ENCODE measurements at regions not wholly inside any gene's neighbourhood (a gene's known extent, or its start where the extent isn't known, plus 50 kb on each side); places are given as distances from the start of the nearest gene placed in this dataset.
"Not testable (repeated sequence)": the region's sequence is repeated elsewhere in the genome, so short reads cannot be mapped to it uniquely, and the experiment has no call there.

- ATAC-seq (ENCODE audit: low FRiP score) (no peak), DNase-seq (no peak)
- WGBS, 2 donors, result 95 to 97% methylated on average over 3 of the region's 3 CpGs
- no peak overlapping the region for H3K4me3 ChIP-seq (ENCODE audit: low read length in 2 of 2)
- intact Hi-C loops (cut with DNase I), result no loop called here
- no peaks in the 10 kb centered on the region for H3K27me3 ChIP-seq (ENCODE audit: control insufficient read depth in 1 of 2, insufficient read depth in 2 of 2, low read length in 1 of 2)
- peaks cover 2% of the 10 kb centered on the region for H3K9me3 ChIP-seq (ENCODE audit: control insufficient read depth, low read length)
- no peaks in the 10 kb centered on the region for H3K36me3 ChIP-seq (ENCODE audit: control insufficient read depth in 1 of 2, insufficient read depth in 2 of 2, low read length in 1 of 2)
- no peak overlapping the region for H3K27ac ChIP-seq (ENCODE audit: low read depth in 1 of 2, low read length in 2 of 2)
- no peaks in the 10 kb centered on the region for H3K4me1 ChIP-seq (ENCODE audit: control insufficient read depth in 1 of 2, insufficient read depth in 2 of 2, low read length in 2 of 2)
Measured at GRCh38 chr3:163518065-163518464, 1560.2 kb downstream of the SI start.

GRCh38 chr3:163513149-163513657, 1565.1 kb downstream of the SI start:
- H3K4me3 ChIP-seq (ENCODE audit: low read length in 2 of 2), result no peak overlapping the region
- no peak for DNase-seq
- no peak for ATAC-seq (ENCODE audit: low FRiP score)
- H3K36me3 ChIP-seq (ENCODE audit: control insufficient read depth in 1 of 2, insufficient read depth in 2 of 2, low read length in 1 of 2), result no peaks in the 10 kb centered on the region
- intact Hi-C loops (cut with DNase I), result no loop called here
- no peak overlapping the region for H3K27ac ChIP-seq (ENCODE audit: low read depth in 1 of 2, low read length in 2 of 2)
- H3K27me3 ChIP-seq (ENCODE audit: control insufficient read depth in 1 of 2, insufficient read depth in 2 of 2, low read length in 1 of 2), result no peaks in the 10 kb centered on the region
- no peaks in the 10 kb centered on the region for H3K9me3 ChIP-seq (ENCODE audit: control insufficient read depth, low read length)
- H3K4me1 ChIP-seq (ENCODE audit: control insufficient read depth in 1 of 2, insufficient read depth in 2 of 2, low read length in 2 of 2), result no peaks in the 10 kb centered on the region
- WGBS, 2 donors, result 45% methylated on average over 2 of the region's 2 CpGs

GRCh38 chr3:163508206-163508605, 1570.1 kb downstream of the SI start:
- no peak for ATAC-seq (ENCODE audit: low FRiP score)
- Histone ChIP-seq H3K9me3 (ENCODE audit: control insufficient read depth, low read length) (no peaks in the 10 kb centered on the region), H3K27me3 (ENCODE audit: control insufficient read depth in 1 of 2, insufficient read depth in 2 of 2, low read length in 1 of 2) (no peaks in the 10 kb centered on the region), H3K36me3 (ENCODE audit: control insufficient read depth in 1 of 2, insufficient read depth in 2 of 2, low read length in 1 of 2) (no peaks in the 10 kb centered on the region), H3K4me1 (ENCODE audit: control insufficient read depth in 1 of 2, insufficient read depth in 2 of 2, low read length in 2 of 2) (no peaks in the 10 kb centered on the region), H3K27ac (ENCODE audit: low read depth in 1 of 2, low read length in 2 of 2) (no peak overlapping the region), H3K4me3 (ENCODE audit: low read length in 2 of 2) (no peak overlapping the region)
- intact Hi-C loops (cut with DNase I), result no loop called here
- no peak for DNase-seq
- 59 to 67% methylated on average over 2 of the region's 2 CpGs for WGBS, 2 donors

GRCh38 chr3:163504974-163505373, 1573.3 kb downstream of the SI start:
- Histone ChIP-seq H3K27ac (ENCODE audit: low read depth in 1 of 2, low read length in 2 of 2) (no peak overlapping the region), H3K4me3 (ENCODE audit: low read length in 2 of 2) (no peak overlapping the region), H3K9me3 (ENCODE audit: control insufficient read depth, low read length) (no peaks in the 10 kb centered on the region), H3K27me3 (ENCODE audit: control insufficient read depth in 1 of 2, insufficient read depth in 2 of 2, low read length in 1 of 2) (no peaks in the 10 kb centered on the region), H3K36me3 (ENCODE audit: control insufficient read depth in 1 of 2, insufficient read depth in 2 of 2, low read length in 1 of 2) (no peaks in the 10 kb centered on the region), H3K4me1 (ENCODE audit: control insufficient read depth in 1 of 2, insufficient read depth in 2 of 2, low read length in 2 of 2) (no peaks in the 10 kb centered on the region)
- no peak for DNase-seq
- intact Hi-C loops (cut with DNase I), result no loop called here
- ATAC-seq (ENCODE audit: low FRiP score), result no peak

GRCh38 chr3:163499736-163500219, 1578.5 kb downstream of the SI start:
- H3K27me3 ChIP-seq (ENCODE audit: control insufficient read depth in 1 of 2, insufficient read depth in 2 of 2, low read length in 1 of 2); H3K4me1 ChIP-seq (ENCODE audit: control insufficient read depth in 1 of 2, insufficient read depth in 2 of 2, low read length in 2 of 2); ATAC-seq (ENCODE audit: low FRiP score); H3K9me3 ChIP-seq (ENCODE audit: control insufficient read depth, low read length); H3K4me3 ChIP-seq (ENCODE audit: low read length in 2 of 2); intact Hi-C loops (cut with DNase I); H3K36me3 ChIP-seq (ENCODE audit: control insufficient read depth in 1 of 2, insufficient read depth in 2 of 2, low read length in 1 of 2); H3K27ac ChIP-seq (ENCODE audit: low read depth in 1 of 2, low read length in 2 of 2); DNase-seq: not testable (repeated sequence)
- WGBS, 2 donors, result 93 to 95% methylated on average over 11 of the region's 11 CpGs

- H3K9me3 ChIP-seq (ENCODE audit: control insufficient read depth, low read length); ATAC-seq (ENCODE audit: low FRiP score); H3K4me3 ChIP-seq (ENCODE audit: low read length in 2 of 2); H3K4me1 ChIP-seq (ENCODE audit: control insufficient read depth in 1 of 2, insufficient read depth in 2 of 2, low read length in 2 of 2); H3K27me3 ChIP-seq (ENCODE audit: control insufficient read depth in 1 of 2, insufficient read depth in 2 of 2, low read length in 1 of 2); H3K27ac ChIP-seq (ENCODE audit: low read depth in 1 of 2, low read length in 2 of 2); intact Hi-C loops (cut with DNase I); DNase-seq; H3K36me3 ChIP-seq (ENCODE audit: control insufficient read depth in 1 of 2, insufficient read depth in 2 of 2, low read length in 1 of 2): not testable (repeated sequence)
- 95% methylated on average over 41 to 47 of the region's 47 CpGs for WGBS, 2 donors
Measured at GRCh38 chr3:163498842-163499735, 1579.2 kb downstream of the SI start.

GRCh38 chr3:163491714-163492113, 1586.6 kb downstream of the SI start:
- DNase-seq, result no peak
- Histone ChIP-seq H3K27ac (ENCODE audit: low read depth in 1 of 2, low read length in 2 of 2) (no peak overlapping the region), H3K27me3 (ENCODE audit: control insufficient read depth in 1 of 2, insufficient read depth in 2 of 2, low read length in 1 of 2) (no peaks in the 10 kb centered on the region), H3K4me3 (ENCODE audit: low read length in 2 of 2) (no peak overlapping the region), H3K9me3 (ENCODE audit: control insufficient read depth, low read length) (no peaks in the 10 kb centered on the region), H3K36me3 (ENCODE audit: control insufficient read depth in 1 of 2, insufficient read depth in 2 of 2, low read length in 1 of 2) (no peaks in the 10 kb centered on the region), H3K4me1 (ENCODE audit: control insufficient read depth in 1 of 2, insufficient read depth in 2 of 2, low read length in 2 of 2) (no peaks in the 10 kb centered on the region)
- 54 to 67% methylated on average over 1 of the region's 1 CpG for WGBS, 2 donors
- no peak for ATAC-seq (ENCODE audit: low FRiP score)
- intact Hi-C loops (cut with DNase I), result loop anchor here in 1 of 2 donors (5.0 kb wide), 1 partner anchor 434 kb away; no protein-coding TSS in a partner anchor

- intact Hi-C loops (cut with DNase I), result loop anchor here in 1 of 2 donors (5.0 kb wide), 1 partner anchor 433 kb away; no protein-coding TSS in a partner anchor
- DNase-seq (peak in 1 of 2 donors; percentile 38), ATAC-seq (ENCODE audit: low FRiP score) (no peak)
- Histone ChIP-seq H3K4me1 (ENCODE audit: control insufficient read depth in 1 of 2, insufficient read depth in 2 of 2, low read length in 2 of 2) (no peaks in the 10 kb centered on the region), H3K4me3 (ENCODE audit: low read length in 2 of 2) (no peak overlapping the region), H3K9me3 (ENCODE audit: control insufficient read depth, low read length) (no peaks in the 10 kb centered on the region), H3K36me3 (ENCODE audit: control insufficient read depth in 1 of 2, insufficient read depth in 2 of 2, low read length in 1 of 2) (no peaks in the 10 kb centered on the region), H3K27me3 (ENCODE audit: control insufficient read depth in 1 of 2, insufficient read depth in 2 of 2, low read length in 1 of 2) (no peaks in the 10 kb centered on the region), H3K27ac (ENCODE audit: low read depth in 1 of 2, low read length in 2 of 2) (no peak overlapping the region)
- 99 to 100% methylated on average over 1 of the region's 1 CpG for WGBS, 2 donors
Measured at GRCh38 chr3:163490119-163490518, 1588.2 kb downstream of the SI start.

GRCh38 chr3:163482695-163483094, 1595.6 kb downstream of the SI start:
- H3K4me1 ChIP-seq (ENCODE audit: control insufficient read depth in 1 of 2, insufficient read depth in 2 of 2, low read length in 2 of 2), result no peaks in the 10 kb centered on the region
- H3K27me3 ChIP-seq (ENCODE audit: control insufficient read depth in 1 of 2, insufficient read depth in 2 of 2, low read length in 1 of 2), result no peaks in the 10 kb centered on the region
- H3K4me3 ChIP-seq (ENCODE audit: low read length in 2 of 2), result no peak overlapping the region
- H3K36me3 ChIP-seq (ENCODE audit: control insufficient read depth in 1 of 2, insufficient read depth in 2 of 2, low read length in 1 of 2), result no peaks in the 10 kb centered on the region
- no peak for DNase-seq
- no peaks in the 10 kb centered on the region for H3K9me3 ChIP-seq (ENCODE audit: control insufficient read depth, low read length)
- H3K27ac ChIP-seq (ENCODE audit: low read depth in 1 of 2, low read length in 2 of 2), result no peak overlapping the region
- intact Hi-C loops (cut with DNase I), result no loop called here
- ATAC-seq (ENCODE audit: low FRiP score), result no peak

All from aorta (tissue), 5 donors.